ENCODE measurements at regions not wholly inside any gene's neighbourhood (a gene's known extent, or its start where the extent isn't known, plus 50 kb on each side); places are given as distances from the start of the nearest gene placed in this dataset.
A peak's percentile ranks its signal among the peaks of the same experiment; 100 is the strongest.

- TF ChIP-seq ZNF462 (CRISPR knock-in tag; IDR thresholded peaks at IDR 0.05): no peak
- TF ChIP-seq CREB1 (CRISPR knock-in tag; IDR thresholded peaks at IDR 0.05; ENCODE audit: low read depth): no peak
- TF ChIP-seq POLR2AphosphoS5 (IDR thresholded peaks at IDR 0.05; ENCODE audit: low read depth): no peak
- no peak for TF ChIP-seq JUNB (IDR thresholded peaks at IDR 0.05; ENCODE audit: unreplicated experiment)
Observed at GRCh38 chr18:40570615-40571014, 1384.4 kb upstream of the PIK3C3 start (continued).

DNA sequence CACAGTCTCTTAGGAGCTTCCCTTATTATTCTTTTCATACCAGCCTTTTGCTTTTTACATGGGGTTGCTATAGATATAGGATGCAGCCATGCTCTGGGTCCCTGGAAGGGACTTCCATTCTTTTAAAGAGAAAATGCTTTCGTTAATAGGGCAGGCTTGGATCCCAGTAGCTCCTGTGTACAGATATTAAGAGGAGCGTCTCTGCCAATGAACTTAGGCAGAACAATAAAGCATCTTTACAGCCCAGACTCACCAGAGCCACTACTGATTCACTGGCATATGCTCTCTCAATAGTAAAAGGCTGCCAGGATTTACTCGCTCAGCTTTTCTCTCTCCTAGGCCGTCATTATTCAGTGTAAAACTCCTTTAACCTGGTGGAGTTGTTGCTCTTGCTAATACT lies 1385.4 kb upstream of the PIK3C3 start:
- no peak for DNase-seq (ENCODE audit: low spot score)
- H3K27ac Mint-ChIP-seq: no peak overlapping the region
- Histone ChIP-seq H3F3A (replicated peaks; ENCODE audit: low read depth) (no peaks in the 10 kb centered on the region), H3K36me3 (ENCODE audit: insufficient read depth) (no peaks in the 10 kb centered on the region), H3K9me2 (ENCODE audit: insufficient read depth) (no peaks in the 10 kb centered on the region), H3K4me1 (ENCODE audit: insufficient read depth) (no peaks in the 10 kb centered on the region), H3K4me3 (no peak overlapping the region), H3K4me2 (no peak overlapping the region), H3K27me3 (ENCODE audit: insufficient read depth) (no peaks in the 10 kb centered on the region), H4K20me1 (replicated peaks; ENCODE audit: insufficient read depth) (no peaks in the 10 kb centered on the region), H3K79me2 (replicated peaks; ENCODE audit: insufficient read depth) (no peaks in the 10 kb centered on the region), H3K27ac (ENCODE audit: low read depth) (no peak overlapping the region), H2AFZ (peak overlapping the region; percentile 49; the same call in 1 of the 2 replicates)
- ATAC-seq: no peak
- no peaks in the 10 kb centered on the region; the same call in 2 of the 3 replicates for H3K4me1 Mint-ChIP-seq
- no peaks in the 10 kb centered on the region for H3K9me3 Mint-ChIP-seq
- H3K27me3 Mint-ChIP-seq (ENCODE audit: insufficient read depth, low read depth, poor library complexity): peaks cover under 1% of the 10 kb centered on the region
- H3K36me3 Mint-ChIP-seq (ENCODE audit: low read depth): no peaks in the 10 kb centered on the region
- H3K4me3 Mint-ChIP-seq: no peak overlapping the region
- TF ChIP-seq ZNF331 (CRISPR knock-in tag; IDR thresholded peaks at IDR 0.05; ENCODE audit: low read depth): no peak
- TF ChIP-seq JUNB (IDR thresholded peaks at IDR 0.05; ENCODE audit: unreplicated experiment): no peak
- no peak for TF ChIP-seq POLR2AphosphoS5 (IDR thresholded peaks at IDR 0.05; ENCODE audit: low read depth)
- TF ChIP-seq CTCF (conservative IDR thresholded peaks at IDR 0.05; ENCODE audit: low read depth in 2 of 2): no peak
- TF ChIP-seq REST (IDR thresholded peaks at IDR 0.05; ENCODE audit: unreplicated experiment): no peak
- TF ChIP-seq, protein P1, sequence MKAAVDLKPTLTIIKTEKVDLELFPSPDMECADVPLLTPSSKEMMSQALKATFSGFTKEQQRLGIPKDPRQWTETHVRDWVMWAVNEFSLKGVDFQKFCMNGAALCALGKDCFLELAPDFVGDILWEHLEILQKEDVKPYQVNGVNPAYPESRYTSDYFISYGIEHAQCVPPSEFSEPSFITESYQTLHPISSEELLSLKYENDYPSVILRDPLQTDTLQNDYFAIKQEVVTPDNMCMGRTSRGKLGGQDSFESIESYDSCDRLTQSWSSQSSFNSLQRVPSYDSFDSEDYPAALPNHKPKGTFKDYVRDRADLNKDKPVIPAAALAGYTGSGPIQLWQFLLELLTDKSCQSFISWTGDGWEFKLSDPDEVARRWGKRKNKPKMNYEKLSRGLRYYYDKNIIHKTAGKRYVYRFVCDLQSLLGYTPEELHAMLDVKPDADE (IDR thresholded peaks at IDR 0.05): no peak

Data from GM23338 (cell line).